Thoracic aorta (tissue), 2 donors: ENCODE measurements at regions not wholly inside any gene's neighbourhood (a gene's known extent, or its start where the extent isn't known, plus 50 kb on each side); places are given as distances from the start of the nearest gene placed in this dataset.

ENCODE experiments used
- ATAC-seq: fragments of 150-250 bp; one replicate; pipeline ENCODE4 v1.8.0; 2017; ENCODE audit warnings: low read depth; ENCODE audit not compliant: insufficient number of reproducible peaks, low FRiP score
- DNase-seq: peaks from one replicate; pipeline ENCODE4 v3.0.0-alpha.2; 2020; ENCODE audit warnings: low spot score
- H3K27ac ChIP-seq, 2 donors: fragments of 200-600 bp; sonication (generic); 1 replicate in 1 of 2; 2 replicates in 1 of 2; pipeline ENCODE4 v1.5.1; 2016; ENCODE audit warnings: mild to moderate bottlenecking in 2 of 2, moderate library complexity in 2 of 2
- H3K27me3 ChIP-seq: fragments of 200-600 bp; sonication (generic); replicated peaks from 2 replicates; pipeline ENCODE4 v1.6.0; 2016; ENCODE audit warnings: mild to moderate bottlenecking; ENCODE audit not compliant: insufficient read depth
- H3K36me3 ChIP-seq: fragments of 200-600 bp; sonication (generic); one replicate; pipeline ENCODE4 v1.5.1; 2016
- H3K4me1 ChIP-seq, 2 donors: fragments of 200-600 bp; sonication (generic); 1 replicate in 1 of 2; 2 replicates in 1 of 2; pipeline versions ENCODE4 v1.5.1 to v1.6.0; 2016; ENCODE audit warnings: low read depth in 2 of 2, mild to moderate bottlenecking in 1 of 2; ENCODE audit not compliant: control insufficient read depth in 1 of 2
- H3K4me3 ChIP-seq: fragments of 200-600 bp; sonication (generic); 2 replicates; pipeline ENCODE4 v1.5.1; 2016; ENCODE audit warnings: mild to moderate bottlenecking
- H3K9me3 ChIP-seq: fragments of 200-600 bp; sonication (generic); 2 replicates; pipeline ENCODE4 v1.5.1; 2016
- CTCF ChIP-seq: fragments of 200-600 bp; sonication (generic); IDR thresholded peaks from one replicate; pipeline ENCODE4 v1.5.1; 2019; ENCODE audit warnings: antibody characterized with exemption

DNA sequence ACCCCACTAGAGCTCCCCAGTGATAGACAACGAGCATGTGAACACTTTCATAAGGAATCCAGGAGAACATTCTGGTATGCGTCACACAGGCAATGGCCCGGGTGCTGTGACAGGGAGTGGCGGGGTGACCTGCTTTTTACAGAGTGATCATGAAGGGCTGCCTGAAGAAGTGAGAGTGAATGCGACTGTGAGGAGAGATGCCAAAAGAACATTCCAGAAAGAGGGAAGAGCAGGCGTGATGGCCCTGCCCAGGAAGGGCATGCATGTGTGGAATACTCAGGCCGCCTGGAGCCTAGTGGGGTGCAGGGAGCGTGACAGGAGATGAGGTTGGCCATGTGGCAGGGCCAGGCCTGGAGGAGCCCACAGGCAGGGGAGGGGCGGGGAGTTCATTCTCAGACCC, 53.8 kb downstream of the FZD10 start:
- no peak for TF ChIP-seq CTCF
- H3K4me1 ChIP-seq = no peaks in the 10 kb centered on the region
- H3K27ac ChIP-seq = no peak overlapping the region
- no peaks in the 10 kb centered on the region for H3K27me3 ChIP-seq
- DNase-seq (no peak), ATAC-seq (no peak)
- no peak overlapping the region for H3K4me3 ChIP-seq
- no peaks in the 10 kb centered on the region for H3K36me3 ChIP-seq
- no peaks in the 10 kb centered on the region for H3K9me3 ChIP-seq

- Histone ChIP-seq H3K27ac (no peak overlapping the region), H3K36me3 (no peaks in the 10 kb centered on the region), H3K4me1 (no peaks in the 10 kb centered on the region), H3K4me3 (no peak overlapping the region), H3K27me3 (no peaks in the 10 kb centered on the region), H3K9me3 (no peaks in the 10 kb centered on the region)
- DNase-seq (no peak), ATAC-seq (no peak)
- TF ChIP-seq CTCF = no peak
Measured at GRCh38 chr12:130218682-130219081, 56.4 kb downstream of the FZD10 start.

DNA sequence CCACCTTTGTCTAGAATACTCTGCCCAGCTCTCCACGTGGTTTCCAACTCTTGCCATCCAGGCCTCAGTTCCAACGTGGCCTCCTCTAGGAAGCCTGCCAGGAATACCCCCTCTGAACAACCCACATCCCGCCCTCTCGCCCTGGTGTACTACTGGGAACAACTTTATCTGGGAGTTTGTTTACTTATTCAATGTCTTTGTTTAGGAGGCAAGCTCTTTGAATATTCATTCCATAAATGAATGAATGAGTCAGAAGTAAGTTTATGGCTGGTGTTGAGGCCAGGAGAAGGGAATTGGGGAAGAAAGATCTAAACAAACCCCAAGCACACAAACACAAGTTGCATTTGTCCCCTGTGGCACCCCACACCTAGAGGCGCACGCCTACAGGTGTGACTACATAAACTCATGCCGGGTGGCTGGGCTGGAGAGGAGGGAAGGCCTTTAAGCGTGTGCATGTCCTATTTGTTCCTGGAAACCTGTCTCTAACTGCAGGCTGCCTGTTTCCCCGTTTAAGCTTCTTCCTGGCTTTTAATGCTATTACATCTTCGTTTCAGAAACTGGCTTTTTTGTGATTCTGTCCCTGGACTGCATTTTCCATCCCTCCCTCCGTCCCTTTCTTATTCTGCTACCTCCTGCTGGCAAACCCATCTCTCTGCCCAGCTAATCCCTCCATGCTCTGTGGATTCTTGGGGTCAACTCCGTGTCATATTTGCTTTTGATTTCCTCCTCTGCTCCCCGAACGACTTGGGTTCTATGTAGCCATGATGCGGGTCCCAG, 57.9 kb downstream of the FZD10 start:
- ATAC-seq (no peak), DNase-seq (no peak)
- H3K4me3 ChIP-seq = no peak overlapping the region
- H3K27ac ChIP-seq = no peak overlapping the region
- no peaks in the 10 kb centered on the region for H3K36me3 ChIP-seq
- H3K27me3 ChIP-seq = no peaks in the 10 kb centered on the region
- no peaks in the 10 kb centered on the region for H3K4me1 ChIP-seq
- H3K9me3 ChIP-seq = no peaks in the 10 kb centered on the region
- no peak for TF ChIP-seq CTCF

DNA sequence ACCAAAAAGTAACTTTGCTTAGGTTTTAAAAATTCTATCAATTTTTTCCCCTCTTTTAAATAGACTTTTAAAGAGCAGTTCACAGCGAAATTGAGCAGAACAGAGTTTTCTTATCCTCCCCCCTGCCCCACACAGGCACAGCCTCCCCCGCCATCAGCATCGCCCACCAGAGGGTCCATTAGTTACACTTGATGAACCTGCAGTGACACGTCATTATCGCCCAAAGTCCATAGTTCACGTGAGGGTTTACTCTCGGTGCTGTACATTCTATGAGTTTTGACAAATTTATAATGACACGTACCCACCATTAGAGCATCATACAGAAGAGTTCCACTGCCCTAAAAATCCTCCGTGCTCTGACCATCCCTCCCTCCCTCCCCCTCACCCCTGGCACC, 58.4 kb downstream of the FZD10 start:
- DNase-seq (no peak), ATAC-seq (no peak)
- H3K9me3 ChIP-seq = no peaks in the 10 kb centered on the region
- no peaks in the 10 kb centered on the region for H3K27me3 ChIP-seq
- no peak overlapping the region for H3K27ac ChIP-seq
- H3K4me3 ChIP-seq = no peak overlapping the region
- H3K36me3 ChIP-seq = no peaks in the 10 kb centered on the region
- TF ChIP-seq CTCF = no peak
- H3K4me1 ChIP-seq = no peaks in the 10 kb centered on the region

- Histone ChIP-seq H3K27me3 (no peaks in the 10 kb centered on the region), H3K4me1 (no peaks in the 10 kb centered on the region), H3K9me3 (no peaks in the 10 kb centered on the region), H3K27ac (no peak overlapping the region), H3K36me3 (no peaks in the 10 kb centered on the region), H3K4me3 (no peak overlapping the region)
- no peak for TF ChIP-seq CTCF
- DNase-seq (no peak), ATAC-seq (no peak)
Measured at GRCh38 chr12:130222519-130223218, 60.4 kb downstream of the FZD10 start.
